ENCODE measurements at regions not wholly inside any gene's neighbourhood (a gene's known extent, or its start where the extent isn't known, plus 50 kb on each side); places are given as distances from the start of the nearest gene placed in this dataset.
"Not testable (repeated sequence)": the region's sequence is repeated elsewhere in the genome, so short reads cannot be mapped to it uniquely, and the experiment has no call there.

DNA sequence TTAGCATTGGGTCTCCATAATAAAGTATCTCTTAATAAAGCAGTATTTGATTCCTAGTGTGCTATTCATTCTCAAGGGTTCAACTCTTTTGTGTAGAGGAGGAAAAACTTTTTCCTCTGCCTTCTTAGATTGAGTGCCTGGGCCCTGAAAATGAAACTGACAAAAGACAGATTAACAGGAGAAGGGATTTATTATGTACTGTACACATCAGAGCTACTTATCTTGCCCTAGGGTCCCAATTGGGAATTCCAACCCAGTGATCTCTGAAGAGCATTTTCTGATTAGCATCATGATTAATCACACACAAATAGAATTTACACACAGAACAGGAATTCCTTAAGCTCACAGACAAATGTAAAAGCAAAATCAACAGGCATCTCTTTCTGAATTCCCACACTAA is 128.9 kb downstream of the CD164 start:
- DNase-seq, result no peak

DNA sequence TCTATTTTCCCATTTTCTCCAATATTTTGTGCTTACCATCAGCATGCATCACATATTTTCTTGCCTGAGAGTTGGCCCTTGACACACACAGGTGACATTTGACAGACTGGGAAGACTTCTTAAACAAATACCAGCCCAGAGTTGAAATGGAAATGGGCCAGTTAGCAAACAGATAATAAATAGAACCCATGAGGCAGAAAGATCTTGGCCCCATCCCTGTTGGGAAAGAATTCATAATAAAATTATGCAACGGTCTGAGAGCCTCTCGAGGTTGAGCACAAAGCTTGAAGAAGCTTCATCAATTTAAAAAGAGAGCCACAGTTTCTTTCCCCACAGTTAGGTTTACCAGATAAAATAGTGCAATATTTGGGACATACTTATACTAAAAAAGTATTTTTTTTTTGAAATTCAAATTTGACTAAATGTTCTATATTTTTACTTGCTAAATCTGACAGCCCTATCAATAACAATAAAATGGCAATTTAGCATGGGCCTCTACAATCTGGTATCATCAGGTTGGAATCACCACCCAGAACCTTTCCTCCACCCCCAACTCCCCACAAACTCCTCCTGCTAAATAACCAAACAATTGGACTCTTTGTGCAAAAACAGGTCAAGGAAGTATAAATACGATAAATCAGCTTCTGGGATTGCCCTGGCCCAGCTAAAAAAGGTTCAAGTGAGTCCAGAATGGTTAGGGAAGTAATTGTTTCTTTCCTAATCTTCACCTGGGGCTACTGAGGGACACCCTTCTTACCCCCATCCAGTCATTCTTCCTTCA is 129.8 kb downstream of the CD164 start:
- no peak for DNase-seq

GRCh38 chr6:109251839-109252238 is 130.4 kb downstream of the CD164 start:
- DNase-seq, result no peak

DNA sequence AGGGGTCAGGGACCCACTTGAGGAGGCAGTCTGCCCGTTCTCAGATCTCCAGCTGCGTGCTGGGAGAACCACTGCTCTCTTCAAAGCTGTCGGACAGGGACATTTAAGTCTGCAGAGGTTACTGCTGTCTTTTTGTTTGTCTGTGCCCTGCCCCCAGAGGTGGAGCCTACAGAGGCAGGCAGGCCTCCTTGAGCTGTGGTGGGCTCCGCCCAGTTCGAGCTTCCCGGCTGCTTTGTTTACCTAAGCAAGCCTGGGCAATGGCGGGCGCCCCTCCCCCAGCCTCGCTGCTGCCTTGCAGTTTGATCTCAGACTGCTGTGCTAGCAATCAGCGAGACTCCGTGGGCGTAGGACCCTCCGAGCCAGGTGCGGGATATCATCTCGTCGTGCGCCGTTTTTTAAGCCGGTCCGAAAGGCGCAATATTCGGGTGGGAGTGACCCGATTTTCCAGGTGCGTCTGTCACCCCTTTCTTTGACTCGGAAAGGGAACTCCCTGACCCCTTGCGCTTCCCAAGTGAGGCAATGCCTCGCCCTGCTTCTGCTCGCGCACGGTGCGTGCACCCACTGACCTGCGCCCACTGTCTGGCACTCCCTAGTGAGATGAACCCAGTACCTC is 131.6 kb downstream of the CD164 start:
- DNase-seq, result not testable (repeated sequence)

GRCh38 chr6:109243863-109244825 is 138.1 kb downstream of the CD164 start:
- no peak for DNase-seq

GRCh38 chr6:109242925-109243324 is 139.3 kb downstream of the CD164 start:
- DNase-seq, result no peak

GRCh38 chr6:109242029-109242428 is 140.2 kb downstream of the CD164 start:
- DNase-seq, result no peak

GRCh38 chr6:109241199-109241598 is 141.1 kb downstream of the CD164 start:
- DNase-seq, result peak; percentile 70 to 95 (median 93)

DNA sequence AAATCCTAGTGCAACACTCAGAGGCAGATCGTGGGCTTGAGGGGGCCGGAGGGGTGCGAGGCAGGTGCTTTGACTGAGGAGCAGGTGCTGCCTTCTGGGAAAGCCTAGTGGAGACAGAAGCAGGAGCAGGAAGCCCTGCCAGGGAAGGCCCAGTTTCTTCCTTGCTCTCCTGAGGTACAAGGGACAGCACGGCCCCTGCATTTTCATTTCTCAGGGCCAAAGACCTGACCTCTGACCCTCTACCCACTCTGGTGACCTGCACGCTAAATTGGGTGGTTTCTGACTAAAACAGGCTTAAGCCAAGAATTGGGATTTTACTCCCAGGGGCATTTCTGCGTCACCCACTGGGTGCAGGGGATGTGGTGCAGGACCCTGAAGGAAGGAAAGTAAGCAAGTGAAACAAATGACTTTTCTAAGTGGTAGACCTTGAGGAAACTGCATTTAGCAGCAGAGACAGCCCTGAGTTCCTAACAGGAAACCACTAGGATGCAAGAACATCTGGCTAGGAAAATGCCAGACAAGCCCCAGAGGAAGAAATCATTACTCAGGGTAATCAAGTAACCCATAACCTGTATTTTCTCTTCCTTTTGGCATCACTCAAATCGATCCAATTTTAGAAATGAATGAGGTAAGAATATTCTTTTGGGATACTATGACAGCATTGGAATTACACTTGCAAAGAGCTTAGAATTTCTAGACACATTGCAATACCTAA is 141.7 kb downstream of the CD164 start:
- peak in 1 of 3 donors; percentile 25 for DNase-seq

GRCh38 chr6:109239651-109240321 is 142.5 kb downstream of the CD164 start:
- peak in 2 of 3 donors; percentile 57 to 72 for DNase-seq

DNA sequence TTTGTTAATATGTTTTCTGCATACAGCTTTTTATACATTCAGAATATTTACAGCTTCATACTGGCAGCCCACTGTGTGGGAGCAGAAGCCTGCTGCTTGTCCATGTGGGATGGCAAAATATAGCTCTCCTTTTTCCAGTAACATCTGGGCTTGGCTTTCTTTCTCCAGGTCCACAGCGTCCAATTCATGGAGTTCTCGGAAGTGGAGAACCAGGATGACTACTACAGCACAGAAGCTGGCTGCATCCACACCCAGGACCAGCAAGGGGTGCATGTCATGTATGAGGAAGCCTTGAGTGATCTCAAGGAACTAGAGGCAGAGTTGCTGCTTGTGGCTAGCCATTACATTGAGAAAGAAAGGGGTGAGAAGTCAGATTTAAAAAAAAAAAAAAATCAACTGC is 143.1 kb downstream of the CD164 start:
- peak; percentile 50 to 62 (median 62) for DNase-seq

- peak; percentile 53 to 69 (median 60) for DNase-seq
Observed at GRCh38 chr6:109238396-109238795, 143.1 kb downstream of the CEP57L1 start.

- no peak for DNase-seq
Observed at GRCh38 chr6:109237986-109238329, 142.7 kb downstream of the CEP57L1 start.

DNA sequence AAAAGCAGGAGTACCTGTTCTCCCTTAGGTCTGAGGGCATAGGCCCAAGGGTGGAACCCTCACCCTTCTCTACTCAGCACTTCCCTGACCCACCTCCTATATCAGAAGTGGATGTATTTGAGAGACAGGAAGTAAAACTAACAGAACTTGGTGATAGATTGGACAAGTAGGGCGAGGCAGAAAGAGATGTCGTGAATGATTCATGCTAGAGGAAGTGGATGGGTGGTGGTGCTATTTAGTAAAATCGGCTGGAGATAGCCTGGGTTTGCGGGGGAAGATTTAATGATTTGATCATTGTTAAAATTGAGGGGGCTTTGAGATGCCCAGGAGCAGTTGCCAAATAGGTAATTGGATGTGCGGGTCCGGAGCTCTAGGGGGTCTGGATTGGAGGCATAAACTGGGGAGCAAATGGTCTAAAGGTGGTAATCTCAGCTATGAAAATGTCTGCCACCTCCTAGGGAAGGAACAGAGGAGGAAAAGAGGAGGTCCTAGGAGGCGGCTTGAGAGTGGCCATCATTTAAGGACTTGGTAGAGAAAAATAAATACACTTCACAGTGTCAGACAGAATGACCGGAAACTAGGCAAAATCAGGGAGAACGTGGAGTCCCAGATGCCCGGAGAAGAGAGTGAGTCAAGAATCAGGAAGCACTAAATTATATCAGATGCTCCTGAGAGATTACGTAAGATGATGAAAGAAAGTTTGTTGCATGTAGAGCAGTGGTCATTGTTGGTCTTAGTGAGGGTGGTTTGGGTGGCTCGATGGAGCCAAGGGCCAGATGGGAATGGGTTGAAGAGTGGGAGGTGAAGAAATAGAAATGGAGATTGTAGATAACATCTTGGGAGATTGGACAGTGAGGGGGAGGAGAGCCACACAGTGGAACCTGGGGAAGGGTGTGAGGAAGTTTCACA is 142.0 kb downstream of the CEP57L1 start:
- peak; percentile 80 to 86 (median 83) for DNase-seq

- peak; percentile 83 to 90 (median 88) for DNase-seq
Observed at GRCh38 chr6:109236115-109237076, 141.1 kb downstream of the CEP57L1 start.

DNA sequence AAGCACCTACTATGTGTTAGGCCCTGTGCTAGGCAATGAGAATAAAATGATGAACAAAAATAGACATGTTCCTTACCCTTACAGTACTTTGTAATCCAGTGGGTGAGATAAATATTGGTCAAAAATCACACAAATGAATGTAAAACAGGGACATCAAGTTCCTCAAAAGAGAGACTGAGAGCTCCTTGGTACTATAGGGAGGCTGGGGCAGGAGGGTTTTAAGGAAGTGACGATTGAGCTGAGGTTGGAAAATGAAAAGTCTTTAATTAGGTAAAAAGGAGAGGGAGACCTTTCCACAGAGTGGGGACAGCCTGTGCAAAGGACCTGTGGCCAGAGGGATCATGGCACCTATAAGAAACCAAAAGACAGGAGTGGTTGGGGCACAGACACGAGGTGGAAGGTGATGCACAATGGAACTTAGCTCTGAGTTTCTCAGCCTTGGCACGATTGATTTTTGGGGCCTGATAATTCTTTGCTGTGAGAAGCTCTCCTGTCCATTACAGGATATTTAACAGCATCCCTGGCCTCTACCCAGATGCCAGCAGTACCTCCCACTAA is 140.3 kb downstream of the CEP57L1 start:
- peak in 2 of 3 donors; percentile 37 to 48 for DNase-seq

- no peak for DNase-seq
Observed at GRCh38 chr6:109230453-109230852, 135.1 kb downstream of the CEP57L1 start.

DNA sequence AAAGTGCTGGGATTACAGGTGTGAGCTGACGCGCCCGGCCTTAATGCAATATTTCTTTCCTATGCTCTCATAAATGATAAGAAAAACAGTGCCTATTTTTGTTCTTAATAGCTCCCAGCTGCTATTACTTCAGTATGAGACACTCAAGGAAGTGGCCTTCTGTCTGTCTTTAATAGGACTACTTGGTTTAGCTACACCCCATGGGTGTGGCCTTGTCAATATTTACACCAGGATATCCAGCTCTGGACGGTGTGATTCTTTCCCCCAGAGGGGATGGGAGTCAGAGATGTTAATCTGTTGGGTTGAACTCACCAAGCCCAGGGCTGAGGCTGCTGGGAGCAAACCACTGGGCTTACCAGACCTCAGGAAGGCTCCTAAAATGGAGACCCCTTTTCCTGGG is 134.2 kb downstream of the CEP57L1 start:
- no peak for DNase-seq

DNA sequence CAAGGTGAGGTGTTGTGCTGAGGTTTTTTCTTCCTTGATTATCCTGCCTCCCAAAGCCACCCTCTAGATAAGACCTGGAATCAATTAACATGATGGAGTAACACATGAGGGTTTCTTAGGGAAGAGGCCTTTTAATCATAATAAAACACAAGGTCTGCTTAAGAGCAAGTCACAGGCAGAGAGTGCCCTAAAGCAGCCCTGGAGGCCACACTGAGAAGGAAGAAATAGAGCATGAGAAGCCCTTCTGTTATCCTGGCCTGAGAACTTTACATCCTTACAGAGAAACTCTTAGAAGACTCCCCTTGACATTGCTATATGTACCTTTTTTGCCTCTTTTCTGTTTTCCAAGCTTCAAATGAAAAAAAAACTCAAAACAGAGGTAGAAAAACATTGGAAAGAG is 132.3 kb downstream of the CEP57L1 start:
- no peak for DNase-seq

All from suppressor macrophage treated with lipopolysaccharide for 1 hour (primary cell).